ENCODE measurements at regions not wholly inside any gene's neighbourhood (a gene's known extent, or its start where the extent isn't known, plus 50 kb on each side); places are given as distances from the start of the nearest gene placed in this dataset.

- DNase-seq (ENCODE audit: low spot score), result no peak
- intact Hi-C loops (cut with DNase I), result no loop called here
These were observed 207.1 kb downstream of the NFATC2 start for GRCh38 chr20:51335329-51335841.

- intact Hi-C loops (cut with DNase I), result no loop called here
These were observed 207.9 kb downstream of the NFATC2 start for GRCh38 chr20:51334609-51335008.

GRCh38 chr20:51333971-51334370, 208.5 kb downstream of the NFATC2 start:
- no peak for DNase-seq (ENCODE audit: low spot score)
- intact Hi-C loops (cut with DNase I), result no loop called here

More at GRCh38 chr20:51334609-51335008, 207.9 kb downstream of the NFATC2 start:
- no peak for DNase-seq (ENCODE audit: low spot score)

GRCh38 chr20:51333446-51333845, 209.1 kb downstream of the NFATC2 start:
- intact Hi-C loops (cut with DNase I), result no loop called here
- DNase-seq (ENCODE audit: low spot score), result no peak

GRCh38 chr20:51331481-51331880, 211.0 kb downstream of the NFATC2 start:
- DNase-seq (ENCODE audit: low spot score), result no peak
- intact Hi-C loops (cut with DNase I), result no loop called here

- intact Hi-C loops (cut with DNase I), result loop anchor here in 1 of 2 donors (5.0 kb wide), 1 partner anchor 47 kb away; no protein-coding TSS in a partner anchor
These were observed 212.7 kb downstream of the NFATC2 start for GRCh38 chr20:51329845-51330244.

GRCh38 chr20:51327251-51327841, 215.2 kb downstream of the NFATC2 start:
- intact Hi-C loops (cut with DNase I), result loop anchor here in 1 of 2 donors (5.0 kb wide), 1 partner anchor 50 kb away; no protein-coding TSS in a partner anchor
- peak; percentile 80 for DNase-seq (ENCODE audit: low spot score)

More at GRCh38 chr20:51329845-51330244, 212.7 kb downstream of the NFATC2 start:
- DNase-seq (ENCODE audit: low spot score), result no peak

GRCh38 chr20:51326201-51326819, 216.2 kb downstream of the NFATC2 start:
- intact Hi-C loops (cut with DNase I), result loop anchor here in 1 of 2 donors (5.0 kb wide), 1 partner anchor 51 kb away; no protein-coding TSS in a partner anchor
- no peak for DNase-seq (ENCODE audit: low spot score)

- intact Hi-C loops (cut with DNase I), result no loop called here
- no peak for DNase-seq (ENCODE audit: low spot score)
These were observed 220.3 kb downstream of the NFATC2 start for GRCh38 chr20:51322164-51322707.

GRCh38 chr20:51321343-51322163, 221.0 kb downstream of the NFATC2 start:
- no peak for DNase-seq (ENCODE audit: low spot score)
- intact Hi-C loops (cut with DNase I), result no loop called here

- DNase-seq (ENCODE audit: low spot score), result no peak
- intact Hi-C loops (cut with DNase I), result no loop called here
These were observed 223.0 kb downstream of the NFATC2 start for GRCh38 chr20:51319522-51319921.

GRCh38 chr20:51318058-51318949, 224.2 kb downstream of the NFATC2 start:
- intact Hi-C loops (cut with DNase I), result no loop called here
- no peak for DNase-seq (ENCODE audit: low spot score)

GRCh38 chr20:51315390-51315789, 227.1 kb downstream of the NFATC2 start:
- intact Hi-C loops (cut with DNase I), result no loop called here
- no peak for DNase-seq (ENCODE audit: low spot score)

- no peak for DNase-seq (ENCODE audit: low spot score)
- intact Hi-C loops (cut with DNase I), result no loop called here
These were observed 229.1 kb downstream of the NFATC2 start for GRCh38 chr20:51313358-51313827.

- intact Hi-C loops (cut with DNase I), result no loop called here
- DNase-seq (ENCODE audit: low spot score), result no peak
These were observed 230.1 kb downstream of the NFATC2 start for GRCh38 chr20:51312480-51312783.

GRCh38 chr20:51311636-51312479, 230.7 kb downstream of the NFATC2 start:
- DNase-seq (ENCODE audit: low spot score), result no peak
- intact Hi-C loops (cut with DNase I), result no loop called here

GRCh38 chr20:51310216-51310615, 232.3 kb downstream of the NFATC2 start:
- intact Hi-C loops (cut with DNase I), result no loop called here
- no peak for DNase-seq (ENCODE audit: low spot score)

GRCh38 chr20:51309128-51309527, 233.4 kb downstream of the NFATC2 start:
- intact Hi-C loops (cut with DNase I), result loop anchor here (5.0 kb wide), 1 partner anchor 322 kb away; no protein-coding TSS in a partner anchor

More at GRCh38 chr20:51309128-51309527, 233.4 kb downstream of the NFATC2 start:
- DNase-seq (ENCODE audit: low spot score), result no peak

Data from posterior vena cava (tissue), 2 donors.